IMR-90 (cell line): ENCODE measurements at regions not wholly inside any gene's neighbourhood (a gene's known extent, or its start where the extent isn't known, plus 50 kb on each side); places are given as distances from the start of the nearest gene placed in this dataset.
"Not testable (repeated sequence)": the region's sequence is repeated elsewhere in the genome, so short reads cannot be mapped to it uniquely, and the experiment has no call there.

Experiments used
- ATAC-seq: fragments of 200-7000 bp; cut with Tn5 transposase; 2 replicates; pipeline ENCODE4 v1.9.1; 2020; ENCODE audit warnings: low read depth, mild to moderate bottlenecking, moderate library complexity
- BruUV-seq: library from RNA; stranded (reverse); fragments of 400-500 nt; replicated peaks from 2 replicates; lab custom pipeline; 2021; lab: Mats Ljungman, UMichigan
- CTCF ChIA-PET: fragments of 300-600 bp; formaldehyde crosslinking; extraction: SDS; loops from one replicate; lab custom pipeline; 2021; ENCODE audit warnings: antibody characterized with exemption; lab: Yijun Ruan, JAX
- POLR2A ChIA-PET: fragments of 300-600 bp; sonication (Branson Sonifier 250); formaldehyde crosslinking; loops from one replicate; lab custom pipeline; 2022; ENCODE audit warnings: antibody characterized with exemption; ENCODE audit not compliant: unreplicated experiment; lab: Charles Lee
- DNase-seq: peaks from one replicate; pipeline ENCODE4 v3.0.0; 2013
- H2AFZ ChIP-seq: replicated peaks from 2 replicates; pipeline ENCODE3; 2013; ENCODE audit warnings: low read length, mild to moderate bottlenecking; ENCODE audit not compliant: poor library complexity
- H2AK5ac ChIP-seq: 2 replicates; pipeline ENCODE4 v1.6.1; 2013; ENCODE audit warnings: low read depth, low read length, inconsistent platforms
- H2AK9ac ChIP-seq: replicated peaks from 2 replicates; pipeline ENCODE3; 2013; ENCODE audit warnings: mild to moderate bottlenecking, low read depth, low read length, moderate library complexity; ENCODE audit not compliant: poor library complexity
- H2BK120ac ChIP-seq: 2 replicates; pipeline ENCODE4 v1.6.1; 2013; ENCODE audit warnings: low read depth, low read length, inconsistent platforms
- H2BK15ac ChIP-seq: 3 replicates; pipeline ENCODE4 v1.6.1; 2013; ENCODE audit warnings: low read depth, low read length, inconsistent platforms
- H2BK20ac ChIP-seq: 2 replicates; pipeline ENCODE4 v1.6.1; 2013; ENCODE audit warnings: low read depth, mild to moderate bottlenecking, inconsistent platforms, low read length, moderate library complexity
- H2BK5ac ChIP-seq: 2 replicates; pipeline ENCODE4 v1.6.1; 2013; ENCODE audit warnings: mild to moderate bottlenecking, low read depth, low read length, inconsistent platforms; ENCODE audit not compliant: poor library complexity, severe bottlenecking
- H3K14ac ChIP-seq: replicated peaks from 2 replicates; pipeline ENCODE4 v1.6.1; 2013; ENCODE audit warnings: low read depth, low read length, inconsistent platforms
- H3K18ac ChIP-seq: 2 replicates; pipeline ENCODE4 v1.6.1; 2013; ENCODE audit warnings: low read depth, low read length, control low read depth
- H3K23ac ChIP-seq: 2 replicates; pipeline ENCODE4 v1.6.1; 2013; ENCODE audit warnings: low read depth, low read length, inconsistent platforms
- H3K27ac ChIP-seq: 2 replicates; pipeline ENCODE4 v1.5.1; 2013; ENCODE audit warnings: mild to moderate bottlenecking, control low read depth, low read length; ENCODE audit not compliant: insufficient read depth
- H3K27me3 ChIP-seq: 2 replicates; pipeline ENCODE4 v1.6.1; 2013; ENCODE audit warnings: low read length; ENCODE audit not compliant: control insufficient read depth, insufficient read depth
- H3K36me3 ChIP-seq: 2 replicates; pipeline ENCODE4 v1.6.1; 2013; ENCODE audit warnings: low read length, mixed read lengths; ENCODE audit not compliant: control insufficient read depth, insufficient read depth
- H3K4ac ChIP-seq: 2 replicates; pipeline ENCODE4 v1.6.1; 2013; ENCODE audit warnings: low read depth, low read length, inconsistent platforms
- H3K4me1 ChIP-seq: 2 replicates; pipeline ENCODE4 v1.6.1; 2013; ENCODE audit warnings: low read length, mixed read lengths; ENCODE audit not compliant: control insufficient read depth, insufficient read depth
- H3K4me2 ChIP-seq: 2 replicates; pipeline ENCODE4 v1.6.1; 2013; ENCODE audit warnings: low read depth, mild to moderate bottlenecking, control low read depth, low read length, moderate library complexity
- H3K4me3 ChIP-seq: 2 replicates; pipeline ENCODE4 v1.5.1; 2013; ENCODE audit warnings: low read depth, mild to moderate bottlenecking, control low read depth, low read length, moderate library complexity; ENCODE audit not compliant: insufficient read depth
- H3K56ac ChIP-seq: 2 replicates; pipeline ENCODE4 v1.6.1; 2013; ENCODE audit warnings: low read length, inconsistent platforms; ENCODE audit not compliant: insufficient read depth; ENCODE audit errors: extremely low read depth
- H3K79me1 ChIP-seq, 2 experiments: 2 replicates each; pipeline ENCODE4 v1.6.1; 2013; ENCODE audit warnings: low read length in 2 of 2, inconsistent platforms in 1 of 2, low read depth in 1 of 2
- H3K9ac ChIP-seq: 2 replicates; pipeline ENCODE4 v1.6.1; 2013; ENCODE audit warnings: low read depth, low read length, control low read depth
- H3K9me1 ChIP-seq: 2 replicates; pipeline ENCODE4 v1.6.1; 2013; ENCODE audit warnings: low read length, inconsistent platforms; ENCODE audit not compliant: insufficient read depth
- H3K9me3 ChIP-seq: 2 replicates; pipeline ENCODE4 v1.6.1; 2013; ENCODE audit warnings: low read length; ENCODE audit not compliant: control insufficient read depth, insufficient read depth
- H4K20me1 ChIP-seq: 2 replicates; pipeline ENCODE4 v1.6.1; 2013; ENCODE audit warnings: low read length, inconsistent platforms; ENCODE audit not compliant: insufficient read depth
- H4K5ac ChIP-seq: 2 replicates; pipeline ENCODE4 v1.6.1; 2013; ENCODE audit warnings: mild to moderate bottlenecking, low read depth, low read length, control low read depth
- H4K8ac ChIP-seq, 2 experiments: 2 replicates each; pipeline ENCODE4 v1.6.1; 2013; ENCODE audit warnings: low read depth in 2 of 2, low read length in 2 of 2, control low read depth in 1 of 2, inconsistent platforms in 1 of 2
- H4K91ac ChIP-seq: 2 replicates; pipeline ENCODE4 v1.6.1; 2013; ENCODE audit warnings: low read depth, low read length, inconsistent platforms; ENCODE audit not compliant: insufficient read depth
- WGBS, 2 experiments: methylation state at CpG; one replicate each; pipeline versions ENCODE4 v1.1.5 to v1.1.7; 2013; ENCODE audit warnings: missing lambda C conversion rate in 2 of 2; ENCODE audit not compliant: insufficient read length in 1 of 2; ENCODE audit errors: extremely low coverage in 2 of 2; 5-methylcytosine and 5-hydroxymethylcytosine counted together
- dilution Hi-C: fragments of 300-500 bp; cut with HindIII; formaldehyde crosslinking; loops from one replicate; pipeline ENCODE4 v1.14.3; 2018; ENCODE audit warnings: low sequenced_read_pairs; ENCODE audit not compliant: unreplicated experiment
- in situ Hi-C: fragments of 300-500 bp; cut with MboI; formaldehyde crosslinking; loops from 3 replicates; pipeline ENCODE4 v1.14.3; 2019; ENCODE audit warnings: low sequenced_read_pairs, inconsistent platforms, mixed read lengths
- intact Hi-C: fragments of 100-400 bp; cut with micrococcal nuclease; formaldehyde crosslinking; loops from 2 replicates; pipeline ENCODE4 v1.10.0; 2022

DNA sequence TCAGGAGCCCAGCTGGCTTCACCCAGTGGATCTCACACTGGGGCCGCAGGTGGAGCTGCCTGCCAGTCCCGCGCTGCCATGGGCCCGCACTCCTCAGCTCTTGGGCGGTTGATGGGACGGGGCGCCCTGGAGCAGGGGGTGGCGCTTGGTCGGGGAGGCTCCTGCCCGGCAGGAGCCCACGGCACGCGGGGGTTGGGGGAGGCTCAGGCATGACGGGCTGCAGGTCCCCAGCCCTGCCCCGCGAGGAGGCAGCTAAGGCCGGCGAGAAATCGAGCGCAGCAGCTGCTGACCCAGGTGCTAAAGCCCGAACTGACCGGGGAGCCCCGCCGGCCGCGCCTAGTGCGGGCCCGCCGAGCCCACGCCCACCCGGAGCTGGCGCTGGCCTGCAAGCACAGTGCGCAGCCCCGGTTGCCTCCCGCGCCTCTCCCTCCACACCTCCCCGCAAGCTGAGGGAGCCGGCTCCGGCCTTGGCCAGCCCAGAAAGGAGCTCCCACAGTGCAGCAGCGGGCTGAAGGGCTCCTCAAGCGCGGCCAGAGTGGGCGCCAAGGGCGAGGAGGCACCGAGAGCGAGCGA is 109.7 kb upstream of the SLC39A10 start:
- H3K27me3 ChIP-seq, H3K18ac ChIP-seq, H3K79me1 ChIP-seq, H2AK9ac ChIP-seq, CTCF ChIA-PET, H3K14ac ChIP-seq, H3K9me1 ChIP-seq, intact Hi-C loops, H4K5ac ChIP-seq, H3K4me1 ChIP-seq, H3K56ac ChIP-seq, H2AFZ ChIP-seq, H4K8ac ChIP-seq, H2BK5ac ChIP-seq, H3K23ac ChIP-seq, BruUV-seq, H3K36me3 ChIP-seq, H2BK120ac ChIP-seq, H2BK20ac ChIP-seq, H4K20me1 ChIP-seq, in situ Hi-C loops, H3K4ac ChIP-seq, H2BK15ac ChIP-seq, H3K4me3 ChIP-seq, ATAC-seq, POLR2A ChIA-PET, H3K4me2 ChIP-seq, H4K91ac ChIP-seq, H3K9ac ChIP-seq, H3K9me3 ChIP-seq, DNase-seq, dilution Hi-C loops, H3K27ac ChIP-seq: not testable (repeated sequence)
- peak overlapping the region; percentile 12; the same call in 1 of the 2 replicates for H2AK5ac ChIP-seq
- 85% methylated on average over 11 of the region's 47 CpGs; no CpG with 5 or more reads in 1 of the 2 experiments for WGBS, 2 experiments
